ENCODE measurements at regions not wholly inside any gene's neighbourhood (a gene's known extent, or its start where the extent isn't known, plus 50 kb on each side); places are given as distances from the start of the nearest gene placed in this dataset.

DNA sequence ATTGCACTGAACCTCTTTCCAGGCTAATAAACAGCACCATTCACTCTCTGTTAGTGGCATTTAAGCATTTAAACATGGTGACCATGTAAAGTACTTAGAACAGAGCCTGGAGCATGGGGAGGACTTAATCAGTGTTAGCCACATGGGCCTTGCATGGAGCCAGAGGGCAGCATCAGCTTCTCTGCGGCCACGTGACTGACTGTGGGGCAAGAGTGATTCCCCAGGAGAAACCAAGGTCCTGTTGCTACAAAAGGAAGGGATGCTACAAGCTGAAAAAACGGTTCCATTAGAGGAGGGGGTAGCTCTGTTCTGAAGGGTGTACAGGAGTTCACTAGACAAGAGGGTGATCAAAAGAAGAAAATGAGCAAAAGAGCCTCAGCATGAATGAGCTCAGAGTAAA lies 256.8 kb downstream of the MATN1 start:
- TF ChIP-seq EP300 (IDR thresholded peaks at IDR 0.05) = no peak
- no peak for TF ChIP-seq POLR2A (IDR thresholded peaks at IDR 0.05; ENCODE audit: low read depth)
- TF ChIP-seq POLR2AphosphoS5 (IDR thresholded peaks at IDR 0.05) = no peak
- TF ChIP-seq, protein P1, sequence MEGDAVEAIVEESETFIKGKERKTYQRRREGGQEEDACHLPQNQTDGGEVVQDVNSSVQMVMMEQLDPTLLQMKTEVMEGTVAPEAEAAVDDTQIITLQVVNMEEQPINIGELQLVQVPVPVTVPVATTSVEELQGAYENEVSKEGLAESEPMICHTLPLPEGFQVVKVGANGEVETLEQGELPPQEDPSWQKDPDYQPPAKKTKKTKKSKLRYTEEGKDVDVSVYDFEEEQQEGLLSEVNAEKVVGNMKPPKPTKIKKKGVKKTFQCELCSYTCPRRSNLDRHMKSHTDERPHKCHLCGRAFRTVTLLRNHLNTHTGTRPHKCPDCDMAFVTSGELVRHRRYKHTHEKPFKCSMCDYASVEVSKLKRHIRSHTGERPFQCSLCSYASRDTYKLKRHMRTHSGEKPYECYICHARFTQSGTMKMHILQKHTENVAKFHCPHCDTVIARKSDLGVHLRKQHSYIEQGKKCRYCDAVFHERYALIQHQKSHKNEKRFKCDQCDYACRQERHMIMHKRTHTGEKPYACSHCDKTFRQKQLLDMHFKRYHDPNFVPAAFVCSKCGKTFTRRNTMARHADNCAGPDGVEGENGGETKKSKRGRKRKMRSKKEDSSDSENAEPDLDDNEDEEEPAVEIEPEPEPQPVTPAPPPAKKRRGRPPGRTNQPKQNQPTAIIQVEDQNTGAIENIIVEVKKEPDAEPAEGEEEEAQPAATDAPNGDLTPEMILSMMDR (IDR thresholded peaks at IDR 0.05) = no peak
- Histone ChIP-seq H3K4me1 (no peaks in the 10 kb centered on the region), H3K36me3 (no peaks in the 10 kb centered on the region), H3K27me3 (peaks cover 0 to 20% (median 0%) of the 10 kb centered on the region in 4 donors), H3K9me3 (no peaks in the 10 kb centered on the region), H3K27ac (replicated peaks in 1 of 4) (no peak overlapping the region), H3K4me3 (no peak overlapping the region)
- intact Hi-C loops (cut with DNase I) = no loop called here
- WGBS = 78% methylated on average over 3 of the region's 3 CpGs
- DNase-seq (ENCODE audit: extremely low spot score) = no peak

DNA sequence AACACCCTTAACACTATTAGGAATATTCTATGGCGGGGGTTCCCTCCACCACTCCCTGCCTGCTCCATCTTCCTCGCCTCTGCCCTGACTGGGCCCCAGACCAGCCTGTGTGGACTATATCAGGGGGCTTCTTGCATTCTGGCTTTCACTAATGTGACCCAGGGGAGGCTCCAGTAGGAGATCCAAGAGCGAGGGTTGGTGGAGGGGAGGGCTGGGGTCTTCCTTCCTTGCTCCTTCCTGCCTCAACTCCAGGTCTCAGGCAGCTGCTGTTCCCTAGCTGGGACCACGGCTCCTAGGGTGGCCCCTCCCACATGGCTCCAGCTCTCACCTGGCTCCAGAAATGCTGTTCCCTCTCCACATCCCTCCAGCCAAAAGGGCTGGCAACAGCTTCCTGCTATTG lies 257.4 kb downstream of the MATN1 start:
- no peak for DNase-seq (ENCODE audit: extremely low spot score)
- intact Hi-C loops (cut with DNase I) = no loop called here
- Histone ChIP-seq H3K27ac (replicated peaks in 1 of 4) (no peak overlapping the region), H3K27me3 (peaks cover 0 to 25% (median 0%) of the 10 kb centered on the region in 4 donors), H3K4me3 (no peak overlapping the region), H3K9me3 (no peaks in the 10 kb centered on the region), H3K4me1 (no peaks in the 10 kb centered on the region), H3K36me3 (no peaks in the 10 kb centered on the region)
- WGBS = 60% methylated on average over 4 of the region's 4 CpGs
- no peak for TF ChIP-seq POLR2A (IDR thresholded peaks at IDR 0.05; ENCODE audit: low read depth)
- TF ChIP-seq EP300 (IDR thresholded peaks at IDR 0.05) = no peak
- TF ChIP-seq POLR2AphosphoS5 (IDR thresholded peaks at IDR 0.05) = no peak
- TF ChIP-seq, protein P1 (IDR thresholded peaks at IDR 0.05) = no peak

DNA sequence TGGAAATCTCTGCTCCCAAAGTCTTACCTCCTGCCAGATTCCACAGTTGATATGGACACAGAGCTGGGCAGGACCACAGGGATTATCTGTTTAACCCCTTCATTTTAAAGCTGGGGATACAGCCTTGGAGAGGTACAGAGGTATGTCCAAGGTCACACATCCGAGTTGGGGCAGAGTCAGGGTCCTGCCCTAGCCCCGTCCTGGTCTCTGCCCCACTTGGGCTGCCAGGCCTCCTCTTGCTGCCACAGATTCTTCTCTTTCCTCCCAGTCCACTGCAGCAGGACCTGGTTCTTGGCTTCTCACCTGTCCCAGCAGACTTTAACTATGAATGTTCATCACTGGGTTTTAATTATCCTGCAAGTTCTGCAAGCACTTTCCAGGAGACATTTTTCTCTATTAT lies 258.3 kb downstream of the MATN1 start:
- intact Hi-C loops (cut with DNase I) = no loop called here
- no peak for TF ChIP-seq EP300 (IDR thresholded peaks at IDR 0.05)
- TF ChIP-seq, protein P1 (IDR thresholded peaks at IDR 0.05) = no peak
- Histone ChIP-seq H3K27ac (replicated peaks in 1 of 4) (no peak overlapping the region), H3K4me3 (no peak overlapping the region), H3K4me1 (no peaks in the 10 kb centered on the region), H3K27me3 (peaks cover 0 to 35% (median 0%) of the 10 kb centered on the region in 4 donors), H3K36me3 (no peaks in the 10 kb centered on the region), H3K9me3 (peaks cover 0 to 7% (median 0%) of the 10 kb centered on the region in 4 donors)
- DNase-seq (ENCODE audit: extremely low spot score) = no peak
- WGBS = 91% methylated on average over 2 of the region's 2 CpGs

DNA sequence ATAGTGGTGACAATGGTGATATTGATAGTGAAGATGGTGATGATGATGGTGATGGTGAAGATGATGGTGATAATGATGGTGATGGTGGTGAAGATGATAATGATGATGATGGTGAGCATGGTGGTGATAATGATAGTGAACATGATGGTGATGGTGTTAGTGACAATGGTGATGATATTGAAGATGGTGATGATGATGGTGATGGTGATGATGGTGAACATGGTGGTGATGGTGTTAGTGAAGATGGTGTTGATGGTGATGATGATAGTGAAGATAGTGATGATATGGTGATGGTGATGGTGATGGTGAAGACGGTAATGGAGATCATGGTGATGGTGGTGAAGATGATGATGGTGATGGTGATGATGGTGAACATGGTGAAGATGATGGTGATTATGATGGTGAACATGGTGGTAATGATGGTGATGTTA lies 259.2 kb downstream of the MATN1 start:
- TF ChIP-seq POLR2AphosphoS5 (IDR thresholded peaks at IDR 0.05) = no peak
- TF ChIP-seq, protein P1 (IDR thresholded peaks at IDR 0.05) = no peak
- peaks cover 0 to 16% (median 0%) of the 10 kb centered on the region in 4 donors for H3K9me3 ChIP-seq
- H3K4me1 ChIP-seq = no peaks in the 10 kb centered on the region
- WGBS = 89% methylated on average over 1 of the region's 1 CpG
- intact Hi-C loops (cut with DNase I) = no loop called here
- H3K27ac ChIP-seq (replicated peaks in 1 of 4) = no peak overlapping the region
- no peak overlapping the region for H3K4me3 ChIP-seq
- peaks cover 0 to 44% (median 0%) of the 10 kb centered on the region in 4 donors for H3K27me3 ChIP-seq
- DNase-seq (ENCODE audit: extremely low spot score) = no peak
- H3K36me3 ChIP-seq = no peaks in the 10 kb centered on the region

DNA sequence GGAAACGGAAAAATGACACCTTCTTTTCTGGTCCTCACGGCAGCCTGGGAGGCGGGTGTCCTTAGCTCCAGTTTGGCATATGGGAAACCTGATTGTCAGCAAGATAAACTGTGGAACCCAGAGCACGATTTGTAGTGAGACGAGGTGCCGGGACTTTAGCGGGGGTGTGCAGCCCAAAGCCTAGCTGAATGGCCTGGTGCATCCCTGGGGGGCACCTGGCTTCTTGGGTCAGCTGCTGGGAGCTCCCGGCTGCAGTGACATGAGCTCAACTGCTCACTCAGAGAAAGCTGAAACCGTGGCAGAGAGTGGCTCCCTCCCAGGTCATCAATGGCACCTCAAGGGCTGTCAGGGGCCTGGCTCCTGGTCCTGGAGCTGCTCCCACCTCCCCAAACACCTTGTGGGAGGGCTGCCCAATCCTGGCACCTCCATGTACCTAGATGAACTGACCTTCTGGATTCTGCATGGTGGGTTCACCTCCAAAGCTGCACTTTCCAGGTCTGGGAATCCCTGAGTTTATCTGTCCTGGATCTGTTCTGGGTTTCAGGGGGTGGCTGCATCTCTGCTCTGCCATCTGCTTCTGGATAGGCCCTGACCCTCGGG lies 260.5 kb downstream of the MATN1 start:
- 64% methylated on average over 10 of the region's 10 CpGs for WGBS
- H3K27me3 ChIP-seq = peaks cover 0 to 46% (median 0%) of the 10 kb centered on the region in 4 donors
- DNase-seq (ENCODE audit: extremely low spot score) = no peak
- intact Hi-C loops (cut with DNase I) = no loop called here
- H3K4me1 ChIP-seq = no peaks in the 10 kb centered on the region
- no peaks in the 10 kb centered on the region for H3K36me3 ChIP-seq
- H3K27ac ChIP-seq (replicated peaks in 1 of 4) = no peak overlapping the region
- no peak for TF ChIP-seq POLR2A (IDR thresholded peaks at IDR 0.05; ENCODE audit: low read depth)
- peaks cover 0 to 16% (median 0%) of the 10 kb centered on the region in 4 donors for H3K9me3 ChIP-seq
- H3K4me3 ChIP-seq = no peak overlapping the region

Measured in esophagus muscularis mucosa (tissue), 4 donors.